CD14-positive monocyte (primary cell): ENCODE measurements at regions not wholly inside any gene's neighbourhood (a gene's known extent, or its start where the extent isn't known, plus 50 kb on each side); places are given as distances from the start of the nearest gene placed in this dataset.
A peak's percentile ranks its signal among the peaks of the same experiment; 100 is the strongest.

ENCODE experiments used
- DNase-seq, 3 donors: peaks; one replicate each; pipeline ENCODE4 v3.0.0-alpha.2; 2011 to 2022
- H2AFZ ChIP-seq: 2 replicates; pipeline ENCODE4 v1.6.0; 2012; ENCODE audit warnings: mild to moderate bottlenecking, low read depth, low read length, inconsistent platforms; ENCODE audit not compliant: insufficient read depth, poor library complexity, severe bottlenecking
- H3K27ac ChIP-seq, 2 donors: 1 replicate in 1 of 2; 2 replicates in 1 of 2; pipeline ENCODE4 v1.5.1; 2012 to 2013; ENCODE audit warnings: low read length in 2 of 2, control low read depth in 1 of 2, inconsistent platforms in 1 of 2, low read depth in 1 of 2, mild to moderate bottlenecking in 1 of 2
- H3K27me3 ChIP-seq, 2 donors: one replicate each; pipeline versions ENCODE4 v1.6.0 to v1.6.1; 2011 to 2013; ENCODE audit warnings: low read length in 2 of 2; ENCODE audit not compliant: control insufficient read depth in 2 of 2, insufficient read depth in 2 of 2
- H3K36me3 ChIP-seq, 2 donors: replicated peaks in 1 of 2; 1 replicate in 1 of 2; 2 replicates in 1 of 2; pipeline versions ENCODE4 v1.5.1 to v1.6.1; 2012 to 2013; ENCODE audit warnings: low read length in 2 of 2, control low read depth in 1 of 2, inconsistent platforms in 1 of 2, mild to moderate bottlenecking in 1 of 2; ENCODE audit not compliant: insufficient read depth in 2 of 2, control insufficient read depth in 1 of 2
- H3K4me1 ChIP-seq, 2 donors: 1 replicate in 1 of 2; 2 replicates in 1 of 2; pipeline versions ENCODE4 v1.5.1 to v1.6.1; 2012 to 2013; ENCODE audit warnings: low read length in 2 of 2, control low read depth in 1 of 2, inconsistent platforms in 1 of 2, mild to moderate bottlenecking in 1 of 2, moderate library complexity in 1 of 2; ENCODE audit not compliant: insufficient read depth in 2 of 2, control insufficient read depth in 1 of 2
- H3K4me2 ChIP-seq: replicated peaks from 2 replicates; pipeline ENCODE3; 2012; ENCODE audit warnings: low read length, moderate library complexity, mild to moderate bottlenecking; ENCODE audit not compliant: poor library complexity, severe bottlenecking; ENCODE audit errors: extremely low read depth
- H3K4me3 ChIP-seq, 3 experiments: fragments of 200-600 bp in 1 of 3; sonication (generic) in 1 of 3; replicated peaks in 1 of 3; 1 replicate in 2 of 3; 2 replicates in 1 of 3; pipeline ENCODE4 v1.5.1; 2011 to 2013; ENCODE audit warnings: low read length in 3 of 3, mild to moderate bottlenecking in 3 of 3, control low read depth in 2 of 3, low read depth in 2 of 3, inconsistent platforms in 1 of 3, moderate library complexity in 1 of 3
- H3K79me2 ChIP-seq: 2 replicates; pipeline ENCODE4 v1.6.0; 2012; ENCODE audit warnings: mild to moderate bottlenecking, control low read depth, inconsistent platforms, low read length, moderate library complexity; ENCODE audit not compliant: insufficient read depth
- H3K9ac ChIP-seq: 2 replicates; pipeline ENCODE4 v1.6.0; 2017; ENCODE audit warnings: low read length, mild to moderate bottlenecking; ENCODE audit not compliant: insufficient read depth, poor library complexity, severe bottlenecking
- H3K9me3 ChIP-seq, 2 donors: replicated peaks in 1 of 2; 1 replicate in 1 of 2; 2 replicates in 1 of 2; pipeline versions ENCODE4 v1.5.1 to v1.6.1; 2012 to 2013; ENCODE audit warnings: low read length in 2 of 2, control low read depth in 1 of 2; ENCODE audit not compliant: control insufficient read depth in 1 of 2, insufficient read depth in 1 of 2
- H4K20me1 ChIP-seq: 2 replicates; pipeline ENCODE4 v1.6.0; 2012; ENCODE audit warnings: mild to moderate bottlenecking, low read length, control low read depth, moderate library complexity; ENCODE audit not compliant: insufficient read depth
- H3K27ac Mint-ChIP-seq, 7 donors: one replicate each; pipeline ENCODE4 v1.8.0; 2020; ENCODE audit warnings: mild to moderate bottlenecking in 7 of 7, mixed read lengths in 7 of 7, moderate library complexity in 6 of 7, inconsistent platforms in 2 of 7
- H3K27me3 Mint-ChIP-seq, 3 donors: one replicate each; pipeline ENCODE4 v1.8.0; 2021 to 2022; ENCODE audit warnings: low read depth in 3 of 3, mild to moderate bottlenecking in 3 of 3, mixed read lengths in 3 of 3, moderate library complexity in 3 of 3, inconsistent platforms in 1 of 3
- H3K36me3 Mint-ChIP-seq, 2 donors: one replicate each; pipeline ENCODE4 v1.8.0; 2020; ENCODE audit warnings: mixed read lengths in 2 of 2, inconsistent platforms in 1 of 2, mild to moderate bottlenecking in 1 of 2
- H3K4me1 Mint-ChIP-seq: one replicate; pipeline ENCODE4 v1.8.0; 2020; ENCODE audit warnings: mild to moderate bottlenecking, mixed read lengths
- H3K4me3 Mint-ChIP-seq, 2 donors: one replicate each; pipeline ENCODE4 v1.8.0; 2020; ENCODE audit warnings: mild to moderate bottlenecking in 2 of 2, mixed read lengths in 2 of 2, moderate library complexity in 1 of 2
- H3K9me3 Mint-ChIP-seq, 7 donors: one replicate each; pipeline ENCODE4 v1.8.0; 2020 to 2022; ENCODE audit warnings: mixed read lengths in 7 of 7, mild to moderate bottlenecking in 6 of 7, moderate library complexity in 6 of 7, inconsistent platforms in 2 of 7
- CTCF ChIP-seq: fragments of 200-600 bp; IDR thresholded peaks from one replicate; pipeline ENCODE4 v1.8.0; 2022; ENCODE audit warnings: antibody characterized with exemption, mild to moderate bottlenecking
- WGBS: methylation state at CpG from one replicate; pipeline ENCODE4 v1.1.5; 2013; ENCODE audit warnings: missing lambda C conversion rate; ENCODE audit not compliant: insufficient coverage; 5-methylcytosine and 5-hydroxymethylcytosine counted together
- intact Hi-C, 2 donors: fragments of 100-400 bp; cut with micrococcal nuclease; formaldehyde crosslinking; loops; one replicate each; pipeline versions ENCODE4 v1.15.0 to v1.15.1; 2023

GRCh38 chr16:86834451-86835035, 256.2 kb downstream of the FOXL1 start:
- Mint-ChIP-seq H3K27ac (no peak overlapping the region), H3K27me3 (peaks cover 2 to 9% (median 7%) of the 10 kb centered on the region in 3 donors), H3K4me1 (no peaks in the 10 kb centered on the region), H3K36me3 (no peaks in the 10 kb centered on the region), H3K4me3 (peak overlapping the region in 1 of 2 donors; percentile 31), H3K9me3 (peaks cover 0 to 3% (median 0%) of the 10 kb centered on the region in 7 donors)
- intact Hi-C loops, result no loop called here
- Histone ChIP-seq H4K20me1 (no peaks in the 10 kb centered on the region), H3K79me2 (no peaks in the 10 kb centered on the region), H3K36me3 (no peaks in the 10 kb centered on the region), H3K4me3 (no peak overlapping the region), H3K4me2 (no peak overlapping the region), H3K27ac (no peak overlapping the region), H3K9ac (no peak overlapping the region), H3K4me1 (no peaks in the 10 kb centered on the region), H2AFZ (no peak overlapping the region), H3K9me3 (no peaks in the 10 kb centered on the region), H3K27me3 (no peaks in the 10 kb centered on the region)
- 65% methylated on average over 21 of the region's 22 CpGs for WGBS
- no peak for TF ChIP-seq CTCF
- no peak for DNase-seq

- intact Hi-C loops, result no loop called here
- TF ChIP-seq CTCF, result no peak
- no peaks in the 10 kb centered on the region for H4K20me1 ChIP-seq
- H3K4me3 Mint-ChIP-seq, result no peak overlapping the region
- H3K9me3 ChIP-seq, result no peaks in the 10 kb centered on the region
- H3K36me3 Mint-ChIP-seq, result no peaks in the 10 kb centered on the region
- H3K4me2 ChIP-seq, result no peak overlapping the region
- no peak overlapping the region for H3K9ac ChIP-seq
- no peak for DNase-seq
- H3K4me1 ChIP-seq, result no peaks in the 10 kb centered on the region
- peaks cover 0 to 3% (median 0%) of the 10 kb centered on the region in 7 donors for H3K9me3 Mint-ChIP-seq
- 96% methylated on average over 8 of the region's 18 CpGs for WGBS
- peaks cover 4 to 9% (median 7%) of the 10 kb centered on the region in 3 donors for H3K27me3 Mint-ChIP-seq
- H3K27ac Mint-ChIP-seq, result no peak overlapping the region
- no peak overlapping the region for H2AFZ ChIP-seq
- H3K36me3 ChIP-seq, result no peaks in the 10 kb centered on the region
- H3K4me1 Mint-ChIP-seq, result no peaks in the 10 kb centered on the region
- H3K27me3 ChIP-seq, result no peaks in the 10 kb centered on the region
- no peak overlapping the region for H3K4me3 ChIP-seq
- H3K79me2 ChIP-seq, result no peaks in the 10 kb centered on the region
- H3K27ac ChIP-seq, result no peak overlapping the region
Measured at GRCh38 chr16:86835982-86836381, 257.6 kb downstream of the FOXL1 start.
